ENCODE measurements at regions not wholly inside any gene's neighbourhood (a gene's known extent, or its start where the extent isn't known, plus 50 kb on each side); places are given as distances from the start of the nearest gene placed in this dataset.

DNA sequence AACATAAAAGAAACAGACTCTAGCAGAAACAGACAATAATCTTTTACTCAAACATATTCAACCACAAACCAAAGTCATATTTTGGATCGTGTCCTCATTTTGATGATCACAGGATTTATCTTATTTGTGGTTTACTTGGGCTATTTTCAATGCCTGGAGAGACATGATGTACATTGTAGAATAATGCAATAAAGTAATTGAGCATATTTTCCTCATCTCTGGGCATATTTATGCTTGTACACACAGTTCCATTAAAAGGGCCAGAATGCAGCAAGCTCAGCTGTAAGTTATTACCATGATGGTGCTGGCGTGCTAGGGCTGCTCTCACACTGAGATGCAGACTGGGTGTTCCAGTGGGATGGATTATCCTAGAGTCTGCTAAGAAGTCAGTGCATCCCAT lies 456.7 kb downstream of the TLE4 start:
- Histone ChIP-seq H4K8ac (replicated peaks; ENCODE audit: insufficient read length, low read depth, low read length) (no peak overlapping the region), H3K4me2 (ENCODE audit: insufficient read depth, insufficient read length, low read length) (no peak overlapping the region), H3K79me1 (ENCODE audit: insufficient read depth, low read depth, low read length, poor library complexity, severe bottlenecking) (no peaks in the 10 kb centered on the region), H3K9ac (ENCODE audit: extremely low read depth, insufficient read length, low read length) (no peak overlapping the region), H4K20me1 (ENCODE audit: control insufficient read depth, insufficient read depth, insufficient read length) (no peaks in the 10 kb centered on the region), H3K9me3 (ENCODE audit: control insufficient read depth, low read depth, low read length) (no peaks in the 10 kb centered on the region), H3K23ac (ENCODE audit: insufficient read length, low read depth, low read length) (no peak overlapping the region), H3K4ac (ENCODE audit: low read depth, low read length) (no peak overlapping the region), H4K91ac (ENCODE audit: insufficient read length, low read depth, low read length) (no peak overlapping the region), H2AFZ (ENCODE audit: low read length) (no peak overlapping the region), H3K18ac (ENCODE audit: insufficient read length, low read depth, low read length) (no peak overlapping the region), H2BK12ac (ENCODE audit: insufficient read length, low read depth, low read length) (no peak overlapping the region), H2BK120ac (ENCODE audit: low read depth, low read length, poor library complexity, severe bottlenecking) (no peak overlapping the region), H3K4me1 (ENCODE audit: insufficient read depth, low read length) (no peaks in the 10 kb centered on the region; the same call in 1 of the 2 replicates), H2BK20ac (ENCODE audit: low read depth, low read length, poor library complexity, severe bottlenecking) (no peak overlapping the region), H3T11ph (ENCODE audit: low read length) (no peak overlapping the region), H3K56ac (ENCODE audit: insufficient read length, low read depth, low read length) (no peak overlapping the region), H2AK5ac (ENCODE audit: insufficient read length, low read length) (no peak overlapping the region), H3K14ac (ENCODE audit: insufficient read depth, low read length) (no peak overlapping the region), H3K27me3 (ENCODE audit: insufficient read depth, low read length) (no peaks in the 10 kb centered on the region), H2BK15ac (ENCODE audit: low read depth, low read length) (no peak overlapping the region), H3K27ac (ENCODE audit: insufficient read length, low read depth, low read length) (no peak overlapping the region), H3K23me2 (ENCODE audit: insufficient read length, low read depth, low read length, poor library complexity, severe bottlenecking) (no peaks in the 10 kb centered on the region), H2BK5ac (ENCODE audit: insufficient read length, low read length) (no peak overlapping the region), H3K79me2 (ENCODE audit: insufficient read depth, low read length) (no peaks in the 10 kb centered on the region), H4K5ac (ENCODE audit: insufficient read length, low read depth, low read length) (no peak overlapping the region)
- H3K27ac Mint-ChIP-seq: no peak overlapping the region; a peak in 1 of 7 replicates
- H3K4me1 Mint-ChIP-seq: peaks cover 9% of the 10 kb centered on the region in 2 experiments
- TF ChIP-seq, protein P1, sequence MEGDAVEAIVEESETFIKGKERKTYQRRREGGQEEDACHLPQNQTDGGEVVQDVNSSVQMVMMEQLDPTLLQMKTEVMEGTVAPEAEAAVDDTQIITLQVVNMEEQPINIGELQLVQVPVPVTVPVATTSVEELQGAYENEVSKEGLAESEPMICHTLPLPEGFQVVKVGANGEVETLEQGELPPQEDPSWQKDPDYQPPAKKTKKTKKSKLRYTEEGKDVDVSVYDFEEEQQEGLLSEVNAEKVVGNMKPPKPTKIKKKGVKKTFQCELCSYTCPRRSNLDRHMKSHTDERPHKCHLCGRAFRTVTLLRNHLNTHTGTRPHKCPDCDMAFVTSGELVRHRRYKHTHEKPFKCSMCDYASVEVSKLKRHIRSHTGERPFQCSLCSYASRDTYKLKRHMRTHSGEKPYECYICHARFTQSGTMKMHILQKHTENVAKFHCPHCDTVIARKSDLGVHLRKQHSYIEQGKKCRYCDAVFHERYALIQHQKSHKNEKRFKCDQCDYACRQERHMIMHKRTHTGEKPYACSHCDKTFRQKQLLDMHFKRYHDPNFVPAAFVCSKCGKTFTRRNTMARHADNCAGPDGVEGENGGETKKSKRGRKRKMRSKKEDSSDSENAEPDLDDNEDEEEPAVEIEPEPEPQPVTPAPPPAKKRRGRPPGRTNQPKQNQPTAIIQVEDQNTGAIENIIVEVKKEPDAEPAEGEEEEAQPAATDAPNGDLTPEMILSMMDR (conservative IDR thresholded peaks at IDR 0.05): no peak
- no peak overlapping the region for H3K4me3 Mint-ChIP-seq
- no peaks in the 10 kb centered on the region for H3K27me3 Mint-ChIP-seq (ENCODE audit: low read depth)
- WGBS (ENCODE audit: extremely low coverage, insufficient read length, low lambda C conversion rate): no CpG with 5 or more reads among the region's 2 CpGs
- H3K36me3 Mint-ChIP-seq (ENCODE audit: insufficient read depth in 1 of 3, low read depth in 3 of 3): peaks cover 0 to 6% (median 0%) of the 10 kb centered on the region in 3 experiments; a peak in 2 of 7 replicates
- H3K9me3 Mint-ChIP-seq: peaks cover 5 to 8% of the 10 kb centered on the region in 2 experiments; a peak in 4 of 5 replicates
- no peak for DNase-seq

All from H9 (cell line).